Esophagus muscularis mucosa (tissue), 4 donors: ENCODE measurements at regions not wholly inside any gene's neighbourhood (a gene's known extent, or its start where the extent isn't known, plus 50 kb on each side); places are given as distances from the start of the nearest gene placed in this dataset.

Experiments
- EP300 ChIP-seq: sonication (generic); formaldehyde crosslinking; IDR thresholded peaks from one replicate; pipeline ENCODE4 v1.6.1; 2017; ENCODE audit warnings: antibody characterized with exemption
- POLR2A ChIP-seq: fragments of 450-650 bp; IDR thresholded peaks from one replicate; pipeline ENCODE4 v1.6.1; 2017; ENCODE audit warnings: antibody characterized with exemption, moderate library complexity, mild to moderate bottlenecking, low read depth
- POLR2AphosphoS5 ChIP-seq, 2 donors: sonication (generic); formaldehyde crosslinking; IDR thresholded peaks; one replicate each; pipeline ENCODE4 v1.6.1; 2017; ENCODE audit warnings: antibody characterized with exemption in 2 of 2
- TF ChIP-seq, protein P1 (sequence below), 3 experiments: fragments of 200-600 bp in 2 of 3; fragments of 450-650 bp in 1 of 3; sonication (generic) in 2 of 3; IDR thresholded peaks; one replicate each; pipeline ENCODE4 v1.5.1; 2017 to 2019; ENCODE audit warnings: antibody characterized with exemption in 3 of 3, mild to moderate bottlenecking in 2 of 3, moderate library complexity in 1 of 3

DNA sequence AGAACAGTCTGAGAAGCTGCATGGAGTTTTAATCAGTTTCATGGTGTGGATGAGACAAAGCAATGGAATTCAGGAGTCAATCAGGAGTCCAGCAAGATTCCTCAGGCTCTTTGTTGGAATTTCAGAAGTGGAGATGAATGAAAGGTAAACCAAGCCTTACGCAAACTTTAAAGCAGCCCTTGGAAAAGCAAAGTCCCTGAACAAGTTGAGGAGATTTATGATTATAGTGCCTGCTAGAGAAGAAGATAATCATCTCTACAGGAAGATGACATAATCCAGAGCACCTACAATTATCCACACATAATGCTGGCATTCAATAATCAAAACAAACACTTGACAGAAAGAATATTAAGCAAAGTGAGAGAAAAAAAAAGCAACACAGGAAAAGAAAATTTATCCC, 1380.1 kb upstream of the NUDT12 start:
- TF ChIP-seq, protein P1, sequence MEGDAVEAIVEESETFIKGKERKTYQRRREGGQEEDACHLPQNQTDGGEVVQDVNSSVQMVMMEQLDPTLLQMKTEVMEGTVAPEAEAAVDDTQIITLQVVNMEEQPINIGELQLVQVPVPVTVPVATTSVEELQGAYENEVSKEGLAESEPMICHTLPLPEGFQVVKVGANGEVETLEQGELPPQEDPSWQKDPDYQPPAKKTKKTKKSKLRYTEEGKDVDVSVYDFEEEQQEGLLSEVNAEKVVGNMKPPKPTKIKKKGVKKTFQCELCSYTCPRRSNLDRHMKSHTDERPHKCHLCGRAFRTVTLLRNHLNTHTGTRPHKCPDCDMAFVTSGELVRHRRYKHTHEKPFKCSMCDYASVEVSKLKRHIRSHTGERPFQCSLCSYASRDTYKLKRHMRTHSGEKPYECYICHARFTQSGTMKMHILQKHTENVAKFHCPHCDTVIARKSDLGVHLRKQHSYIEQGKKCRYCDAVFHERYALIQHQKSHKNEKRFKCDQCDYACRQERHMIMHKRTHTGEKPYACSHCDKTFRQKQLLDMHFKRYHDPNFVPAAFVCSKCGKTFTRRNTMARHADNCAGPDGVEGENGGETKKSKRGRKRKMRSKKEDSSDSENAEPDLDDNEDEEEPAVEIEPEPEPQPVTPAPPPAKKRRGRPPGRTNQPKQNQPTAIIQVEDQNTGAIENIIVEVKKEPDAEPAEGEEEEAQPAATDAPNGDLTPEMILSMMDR (IDR thresholded peaks at IDR 0.05), result no peak
- no peak for TF ChIP-seq POLR2A
- no peak for TF ChIP-seq EP300
- TF ChIP-seq POLR2AphosphoS5 (IDR thresholded peaks at IDR 0.05), result no peak
